ENCODE measurements at regions not wholly inside any gene's neighbourhood (a gene's known extent, or its start where the extent isn't known, plus 50 kb on each side); places are given as distances from the start of the nearest gene placed in this dataset.

- H3K27me3 ChIP-seq (replicated peaks; ENCODE audit: control insufficient read depth, insufficient read depth, low read length), result no peaks in the 10 kb centered on the region
- TF ChIP-seq, protein P1, sequence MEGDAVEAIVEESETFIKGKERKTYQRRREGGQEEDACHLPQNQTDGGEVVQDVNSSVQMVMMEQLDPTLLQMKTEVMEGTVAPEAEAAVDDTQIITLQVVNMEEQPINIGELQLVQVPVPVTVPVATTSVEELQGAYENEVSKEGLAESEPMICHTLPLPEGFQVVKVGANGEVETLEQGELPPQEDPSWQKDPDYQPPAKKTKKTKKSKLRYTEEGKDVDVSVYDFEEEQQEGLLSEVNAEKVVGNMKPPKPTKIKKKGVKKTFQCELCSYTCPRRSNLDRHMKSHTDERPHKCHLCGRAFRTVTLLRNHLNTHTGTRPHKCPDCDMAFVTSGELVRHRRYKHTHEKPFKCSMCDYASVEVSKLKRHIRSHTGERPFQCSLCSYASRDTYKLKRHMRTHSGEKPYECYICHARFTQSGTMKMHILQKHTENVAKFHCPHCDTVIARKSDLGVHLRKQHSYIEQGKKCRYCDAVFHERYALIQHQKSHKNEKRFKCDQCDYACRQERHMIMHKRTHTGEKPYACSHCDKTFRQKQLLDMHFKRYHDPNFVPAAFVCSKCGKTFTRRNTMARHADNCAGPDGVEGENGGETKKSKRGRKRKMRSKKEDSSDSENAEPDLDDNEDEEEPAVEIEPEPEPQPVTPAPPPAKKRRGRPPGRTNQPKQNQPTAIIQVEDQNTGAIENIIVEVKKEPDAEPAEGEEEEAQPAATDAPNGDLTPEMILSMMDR (IDR thresholded peaks at IDR 0.05; ENCODE audit: insufficient read depth, low read length, poor library complexity, severe bottlenecking), result no peak
Measured at GRCh38 chr12:67797753-67798152, 149.2 kb downstream of the DYRK2 start.

GRCh38 chr12:67798768-67799167, 150.2 kb downstream of the DYRK2 start:
- no peak for DNase-seq (ENCODE audit: extremely low read depth, insufficient read length)
- Histone ChIP-seq H3K36me3 (ENCODE audit: control insufficient read depth, insufficient read depth, low read length) (no peaks in the 10 kb centered on the region), H3K27me3 (replicated peaks; ENCODE audit: control insufficient read depth, insufficient read depth, low read length) (no peaks in the 10 kb centered on the region), H3K4me3 (replicated peaks; ENCODE audit: low read depth, low read length) (no peak overlapping the region)
- TF ChIP-seq, protein P1 (IDR thresholded peaks at IDR 0.05; ENCODE audit: insufficient read depth, low read length, poor library complexity, severe bottlenecking), result no peak

More at GRCh38 chr12:67797753-67798152, 149.2 kb downstream of the DYRK2 start:
- Histone ChIP-seq H3K36me3 (ENCODE audit: control insufficient read depth, insufficient read depth, low read length) (no peaks in the 10 kb centered on the region), H3K4me3 (replicated peaks; ENCODE audit: low read depth, low read length) (no peak overlapping the region)
- no peak for DNase-seq (ENCODE audit: extremely low read depth, insufficient read length)

GRCh38 chr12:67802731-67803130, 154.2 kb downstream of the DYRK2 start:
- no peak overlapping the region for H3K4me3 ChIP-seq (replicated peaks; ENCODE audit: low read depth, low read length)
- no peaks in the 10 kb centered on the region for H3K27me3 ChIP-seq (replicated peaks; ENCODE audit: control insufficient read depth, insufficient read depth, low read length)
- TF ChIP-seq, protein P1 (IDR thresholded peaks at IDR 0.05; ENCODE audit: insufficient read depth, low read length, poor library complexity, severe bottlenecking), result no peak
- no peak for DNase-seq (ENCODE audit: extremely low read depth, insufficient read length)
- no peaks in the 10 kb centered on the region for H3K36me3 ChIP-seq (ENCODE audit: control insufficient read depth, insufficient read depth, low read length)

DNA sequence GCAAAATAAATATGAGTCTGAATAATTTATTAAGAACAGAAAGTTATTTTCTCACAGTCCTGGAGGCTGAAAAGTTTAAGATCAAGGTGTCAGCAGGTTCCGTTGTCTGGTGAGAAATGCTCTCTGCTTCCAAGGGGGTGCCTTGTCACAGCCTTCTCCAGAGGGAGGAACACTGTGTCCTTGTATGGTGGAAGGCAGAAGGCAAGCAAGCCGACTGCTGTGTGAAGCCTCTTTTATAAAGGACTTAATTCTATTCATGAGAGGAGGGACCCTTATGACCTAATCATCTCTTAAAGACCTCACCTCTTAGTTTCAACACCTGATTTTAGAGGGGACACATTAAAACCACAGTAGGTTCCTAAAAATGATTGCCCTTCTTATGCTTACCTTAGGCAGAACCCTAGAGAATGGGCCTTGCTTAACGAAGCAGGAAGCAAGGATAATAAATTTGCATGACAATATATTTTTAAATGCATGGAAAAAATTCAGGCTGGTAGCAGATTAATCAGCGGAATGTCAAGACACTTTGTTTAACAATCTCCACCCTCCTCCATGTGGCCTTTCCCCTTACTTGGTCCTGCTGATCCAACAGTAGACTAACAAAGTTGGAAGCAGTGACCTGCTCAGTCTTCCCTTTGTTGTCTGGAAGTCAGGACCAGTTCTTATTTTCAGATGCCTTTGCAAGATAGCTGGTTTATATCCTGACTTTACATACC, 154.9 kb downstream of the DYRK2 start:
- Histone ChIP-seq H3K27me3 (replicated peaks; ENCODE audit: control insufficient read depth, insufficient read depth, low read length) (no peaks in the 10 kb centered on the region), H3K4me3 (replicated peaks; ENCODE audit: low read depth, low read length) (no peak overlapping the region), H3K36me3 (ENCODE audit: control insufficient read depth, insufficient read depth, low read length) (no peaks in the 10 kb centered on the region)
- TF ChIP-seq, protein P1 (IDR thresholded peaks at IDR 0.05; ENCODE audit: insufficient read depth, low read length, poor library complexity, severe bottlenecking), result no peak
- DNase-seq (ENCODE audit: extremely low read depth, insufficient read length), result no peak

DNA sequence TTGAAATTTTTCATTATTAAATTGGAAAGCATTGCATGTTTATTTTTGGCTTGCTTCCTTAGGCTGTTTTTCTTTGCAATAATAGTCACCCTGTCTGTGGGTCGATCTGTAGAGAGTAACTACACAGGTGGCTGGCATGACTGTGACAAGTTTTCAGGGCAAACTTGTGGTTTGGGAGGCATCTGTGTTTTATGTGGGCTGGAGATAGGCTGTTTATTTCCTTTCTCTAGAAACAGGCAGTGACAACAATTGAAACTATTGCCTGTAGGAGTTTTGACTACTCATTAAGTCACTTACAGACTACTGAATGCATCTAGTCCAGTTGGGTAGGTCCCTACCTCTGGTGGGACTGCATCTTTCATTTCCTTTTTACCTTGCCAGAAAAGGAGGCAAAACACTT, 155.6 kb downstream of the DYRK2 start:
- TF ChIP-seq, protein P1 (IDR thresholded peaks at IDR 0.05; ENCODE audit: insufficient read depth, low read length, poor library complexity, severe bottlenecking), result no peak

More for the DNA sequence above, 155.6 kb downstream of the DYRK2 start:
- no peak for DNase-seq (ENCODE audit: extremely low read depth, insufficient read length)
- no peak overlapping the region for H3K4me3 ChIP-seq (replicated peaks; ENCODE audit: low read depth, low read length)
- H3K27me3 ChIP-seq (replicated peaks; ENCODE audit: control insufficient read depth, insufficient read depth, low read length), result no peaks in the 10 kb centered on the region
- H3K36me3 ChIP-seq (ENCODE audit: control insufficient read depth, insufficient read depth, low read length), result no peaks in the 10 kb centered on the region
